Muscle of back (tissue), 3 donors: ENCODE measurements at regions not wholly inside any gene's neighbourhood (a gene's known extent, or its start where the extent isn't known, plus 50 kb on each side); places are given as distances from the start of the nearest gene placed in this dataset.

Experiments used
- DNase-seq, 3 donors: peaks; one replicate each; pipeline versions ENCODE4 v3.0.0 to v3.0.0-alpha.2; 2013

DNA sequence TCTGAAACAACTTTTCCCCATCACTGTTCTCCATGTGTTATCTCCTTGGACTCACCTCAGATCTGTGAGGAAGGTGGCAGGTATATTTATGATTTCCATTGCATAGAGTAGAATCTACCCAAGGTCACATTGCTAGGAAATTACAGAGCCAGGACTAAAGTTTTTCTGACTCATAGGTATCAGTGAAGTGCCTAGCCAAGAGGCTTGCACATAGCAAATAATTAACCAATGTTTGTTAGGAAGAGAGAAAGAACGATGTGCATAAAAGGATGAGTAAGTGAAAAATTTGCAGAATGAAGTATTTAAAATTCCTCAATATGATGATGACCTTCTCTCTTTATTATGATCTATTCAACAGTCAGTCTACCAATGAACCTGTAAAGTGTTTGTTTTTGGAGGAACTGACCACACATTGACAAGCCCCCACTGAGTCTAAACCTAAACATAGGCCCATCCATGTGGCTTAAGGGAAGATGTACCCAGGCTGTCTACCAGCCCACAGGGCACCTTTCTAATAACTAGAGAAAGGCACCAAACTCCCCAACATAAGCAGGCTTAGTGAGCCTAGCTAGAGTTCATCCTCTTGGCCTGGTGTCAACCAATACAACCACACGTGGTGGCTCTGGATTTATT, 252.9 kb upstream of the ZMIZ1 start:
- DNase-seq: no peak

DNA sequence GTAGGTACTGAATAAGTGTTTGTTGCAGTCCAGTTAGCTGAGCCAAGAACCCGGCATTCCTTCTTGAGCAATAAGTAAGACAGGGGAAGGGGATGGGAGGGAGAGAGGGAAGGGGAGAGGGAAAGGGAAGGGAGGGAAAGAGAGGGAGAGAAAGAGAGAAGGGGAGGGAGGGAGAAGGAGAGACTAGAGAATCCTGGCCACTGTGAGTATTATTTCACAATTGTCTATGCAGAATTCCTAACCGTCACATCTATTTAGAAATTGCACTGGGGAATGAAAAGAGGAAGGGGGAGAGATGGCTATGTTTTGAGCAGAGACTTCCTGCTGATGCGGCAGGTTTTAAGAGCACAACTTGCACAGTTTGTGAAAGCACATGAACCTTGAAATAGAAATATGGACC, 251.4 kb upstream of the ZMIZ1 start:
- peak in 2 of 3 donors; percentile 36 to 75 for DNase-seq

DNA sequence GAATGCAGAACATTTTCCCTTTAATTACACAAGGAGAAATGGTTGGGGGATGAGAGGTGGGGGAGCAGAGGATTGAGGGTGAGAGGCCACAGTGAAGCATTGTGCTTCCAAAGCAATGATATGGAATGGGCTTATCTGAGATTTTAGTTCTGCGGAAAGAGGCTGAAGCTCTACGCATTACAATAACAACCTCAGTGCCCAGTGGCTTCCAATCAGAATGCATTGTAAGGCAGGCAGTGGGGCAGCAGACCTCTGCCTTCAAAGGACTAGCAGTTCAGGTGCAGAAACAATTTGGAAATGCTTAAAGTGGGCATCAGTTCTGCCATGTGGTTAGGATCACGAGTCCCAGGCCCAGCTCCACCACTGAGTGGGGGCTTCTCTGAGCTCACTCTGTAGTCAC, 251.0 kb upstream of the ZMIZ1 start:
- no peak for DNase-seq

DNA sequence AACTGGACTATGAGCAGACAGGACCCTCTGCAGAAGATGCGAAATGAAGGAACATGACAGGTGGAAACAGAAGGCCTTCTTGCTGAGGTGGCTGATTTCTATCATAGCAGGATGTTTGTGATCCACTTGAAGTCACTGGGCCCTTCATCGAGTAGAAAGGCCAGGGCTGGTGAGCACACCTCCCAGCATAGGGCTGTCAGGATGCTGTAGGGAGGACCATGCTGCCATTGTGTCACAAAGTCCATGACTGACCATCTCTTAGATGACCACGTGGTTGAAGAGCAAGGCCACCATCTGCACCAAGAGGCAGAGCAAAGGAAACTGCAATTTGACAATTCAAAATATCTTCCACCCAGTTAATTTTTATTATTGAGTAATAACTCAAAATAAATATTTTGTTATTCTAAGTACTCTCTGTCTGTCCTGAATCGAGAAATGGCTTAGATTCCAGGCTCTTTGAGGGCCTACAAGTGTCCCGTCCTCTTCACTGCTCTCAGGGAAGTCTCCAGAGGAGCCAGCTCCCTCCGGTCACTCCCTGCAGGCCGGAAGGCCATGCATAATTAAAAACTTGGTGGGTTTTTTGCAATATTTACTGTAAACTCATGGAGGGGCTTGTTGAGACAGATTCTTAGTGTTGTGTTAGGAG, 249.3 kb upstream of the ZMIZ1 start:
- no peak for DNase-seq

DNA sequence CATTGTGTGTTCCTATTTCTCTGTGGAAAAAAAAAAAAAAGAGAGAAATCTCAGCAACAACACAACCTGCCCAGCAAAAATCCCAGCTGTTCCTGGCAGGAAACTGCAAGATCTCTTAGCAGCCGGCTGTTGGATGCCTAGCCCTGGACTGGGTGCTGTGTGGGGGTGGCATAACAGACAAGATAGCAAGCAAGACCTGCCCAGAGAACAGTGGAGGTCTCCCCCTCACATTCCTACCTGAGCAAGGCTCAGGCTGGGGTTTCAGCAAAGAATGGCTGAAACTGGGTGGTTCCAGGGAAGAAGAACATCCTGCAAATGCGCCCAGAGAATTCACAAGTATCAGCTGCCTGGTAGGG, 248.8 kb upstream of the ZMIZ1 start:
- DNase-seq: no peak

DNA sequence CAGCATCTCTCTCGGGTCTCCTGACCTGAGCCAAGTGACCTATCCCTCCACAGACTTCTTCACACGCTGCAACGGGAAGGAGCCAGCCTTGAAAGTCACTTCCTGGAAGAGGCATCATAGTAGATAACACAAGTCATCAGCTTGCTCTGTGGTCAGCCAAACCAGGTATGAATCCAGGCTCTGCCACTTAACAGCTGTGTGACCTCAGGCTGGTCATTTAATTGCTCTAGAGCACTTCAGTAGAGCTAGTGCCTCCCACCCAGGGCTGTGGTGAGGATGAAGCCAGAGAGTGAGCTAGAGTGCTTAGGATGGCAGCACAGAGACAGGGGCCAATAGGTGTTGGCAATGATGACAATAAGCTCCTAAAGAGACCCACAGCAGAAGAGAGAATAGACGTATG, 247.7 kb upstream of the ZMIZ1 start:
- DNase-seq: no peak

DNA sequence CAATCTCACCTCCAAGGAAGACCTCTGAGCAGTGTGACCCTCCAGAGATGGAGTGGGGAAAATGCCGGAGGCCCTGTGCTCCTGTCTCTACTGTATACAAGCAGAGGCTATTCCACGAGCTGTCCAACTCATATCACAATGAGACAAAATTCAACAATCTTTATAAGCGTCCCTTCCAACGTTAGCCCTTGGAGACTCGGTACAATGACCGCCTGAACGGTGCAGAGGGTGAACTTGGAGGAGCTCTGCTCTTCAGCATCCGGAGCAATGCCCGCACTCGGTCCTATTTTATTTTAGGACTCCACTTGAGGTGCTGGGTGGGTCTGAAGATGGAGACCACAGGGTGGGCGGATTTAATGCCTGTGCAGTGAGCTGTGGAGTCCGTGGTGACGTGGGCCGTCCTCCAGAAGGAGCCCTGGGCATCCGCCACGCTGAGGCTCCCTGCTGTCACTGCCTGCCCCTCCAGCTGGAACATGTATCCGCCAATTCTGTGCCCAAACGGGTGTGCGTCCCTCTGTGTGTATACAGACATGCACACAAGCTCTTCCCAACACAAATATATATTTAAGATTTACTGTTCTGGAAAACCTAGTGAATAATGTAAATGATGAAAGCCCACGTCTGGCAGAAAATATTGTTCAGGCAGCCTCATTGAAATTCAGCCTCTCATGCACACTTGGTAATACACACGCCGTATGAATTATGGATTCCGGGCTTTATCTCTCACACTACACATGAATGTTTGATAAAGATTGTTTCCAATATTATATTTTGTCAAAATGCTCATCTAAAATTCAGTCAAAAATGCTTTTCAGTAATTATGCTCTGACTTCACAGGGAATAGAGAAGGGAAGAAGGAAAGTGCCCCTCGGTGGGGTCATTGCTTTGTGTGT, 239.9 kb upstream of the ZMIZ1 start:
- DNase-seq: no peak

DNA sequence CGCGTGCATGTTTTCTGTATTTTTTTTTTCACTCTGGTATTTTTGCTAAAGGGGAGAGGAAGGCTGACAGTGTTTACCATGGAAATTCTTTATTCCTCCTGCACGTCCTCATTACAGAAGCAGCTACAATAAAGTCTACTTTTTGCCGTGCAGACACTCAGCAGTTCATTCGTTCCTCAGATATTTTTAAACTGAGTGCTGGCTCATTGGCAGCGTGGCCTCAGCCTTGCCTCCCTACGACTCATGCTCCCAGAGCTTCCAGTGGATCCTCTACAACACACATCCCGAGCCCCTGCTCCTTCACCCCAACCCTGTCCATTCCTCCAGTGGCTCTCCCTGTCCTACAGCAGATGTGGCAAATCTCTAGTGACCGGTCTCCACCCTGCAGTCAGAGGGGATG, 239.2 kb upstream of the ZMIZ1 start:
- DNase-seq: no peak

DNA sequence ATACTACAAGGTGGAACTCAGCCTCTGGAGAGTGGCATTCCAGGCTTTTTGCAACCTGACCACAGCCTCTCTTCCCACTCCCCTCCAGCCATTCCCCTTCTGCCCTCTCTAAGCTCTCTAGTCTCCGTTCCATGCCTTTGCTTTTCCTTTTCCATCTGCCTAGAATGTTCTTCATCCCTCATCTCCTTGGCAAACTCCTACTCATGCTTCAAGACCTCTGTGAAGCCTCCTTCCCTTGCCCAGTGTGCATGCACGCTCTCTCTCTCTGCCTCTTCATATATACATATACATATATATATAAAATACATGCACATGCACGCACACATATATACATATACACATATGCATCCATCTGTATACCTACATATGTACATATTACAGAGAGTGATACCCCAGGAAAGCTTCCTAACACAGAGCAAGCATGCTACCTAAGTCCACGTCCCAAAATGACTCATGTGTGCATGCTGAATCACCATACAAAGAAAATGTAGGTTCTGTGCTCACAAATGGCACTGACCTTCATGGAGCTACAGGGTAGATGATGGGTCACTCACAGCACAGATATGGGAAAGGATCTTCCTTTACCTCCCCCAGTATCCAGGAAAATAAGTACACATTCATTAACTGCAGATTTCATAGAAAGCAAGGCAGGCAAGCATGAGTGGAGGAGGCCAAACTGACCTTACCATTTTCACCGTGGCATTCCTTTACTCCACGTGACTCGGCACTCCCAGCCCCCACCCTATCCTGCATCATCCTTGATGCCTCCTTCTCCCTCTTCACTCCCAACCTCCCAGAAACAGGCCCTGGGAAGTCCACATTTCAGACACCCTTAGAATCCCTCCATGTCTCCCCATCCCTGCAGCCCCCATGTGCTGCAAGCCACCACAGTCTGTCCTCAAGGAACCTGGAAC, 238.4 kb upstream of the ZMIZ1 start:
- no peak for DNase-seq

DNA sequence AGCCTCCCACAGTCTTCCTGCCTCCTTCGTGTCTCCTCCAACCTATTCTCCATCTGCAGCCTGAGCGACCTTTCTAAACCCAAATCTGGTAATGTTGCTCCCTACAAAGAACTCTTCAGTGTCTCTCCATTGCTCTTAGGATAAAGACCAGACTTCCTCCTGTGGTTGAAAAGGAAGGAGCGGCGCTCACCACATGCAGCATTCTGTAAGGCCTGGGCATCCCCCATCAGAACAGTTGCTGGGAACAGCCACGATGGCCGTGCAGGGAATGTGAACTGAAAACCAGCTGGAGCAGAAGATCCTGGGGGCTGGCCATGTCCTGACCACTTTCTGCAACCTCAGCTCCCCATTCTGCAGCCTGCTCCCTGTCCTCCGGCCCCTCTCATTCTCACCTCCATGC, 237.8 kb upstream of the ZMIZ1 start:
- DNase-seq: no peak

DNA sequence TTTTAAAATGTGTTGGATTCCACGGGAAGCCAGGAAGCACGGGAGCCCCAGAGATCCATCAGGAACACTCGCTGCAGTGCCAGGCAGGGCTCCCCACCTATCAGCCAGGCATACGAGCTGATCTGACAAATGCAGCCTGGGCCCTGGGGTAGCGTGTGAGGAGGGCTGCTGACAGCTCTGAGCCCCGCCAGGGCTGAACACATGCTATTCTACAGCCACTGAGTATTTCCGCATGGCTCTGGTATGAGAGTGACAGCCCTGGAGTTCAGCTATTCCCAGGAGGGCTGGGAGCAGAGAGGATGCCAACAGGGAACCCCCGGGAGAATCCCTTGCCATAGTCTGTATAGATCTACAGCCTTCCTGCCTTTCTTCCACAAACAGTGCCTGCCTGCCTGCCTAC, 237.3 kb upstream of the ZMIZ1 start:
- no peak for DNase-seq

DNA sequence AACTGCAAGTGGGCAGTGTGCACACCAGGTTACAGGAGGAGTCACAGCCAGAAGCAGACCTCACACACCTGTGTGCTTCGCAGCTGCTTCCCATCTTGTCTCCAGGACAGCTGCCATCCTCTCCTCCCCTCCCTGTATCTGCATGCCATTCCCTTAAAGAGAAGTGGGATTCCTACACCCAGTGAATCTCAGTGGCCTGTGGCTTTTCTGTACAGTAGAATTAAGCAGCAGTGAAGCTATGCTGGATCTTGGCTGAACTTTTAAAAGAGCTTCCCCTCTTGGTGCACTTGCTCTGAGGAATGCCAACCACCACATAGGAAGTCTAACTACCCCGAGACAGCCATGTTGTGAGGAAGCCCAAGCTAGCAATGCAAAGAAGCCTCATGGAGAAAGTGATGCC, 236.5 kb upstream of the ZMIZ1 start:
- DNase-seq: no peak

DNA sequence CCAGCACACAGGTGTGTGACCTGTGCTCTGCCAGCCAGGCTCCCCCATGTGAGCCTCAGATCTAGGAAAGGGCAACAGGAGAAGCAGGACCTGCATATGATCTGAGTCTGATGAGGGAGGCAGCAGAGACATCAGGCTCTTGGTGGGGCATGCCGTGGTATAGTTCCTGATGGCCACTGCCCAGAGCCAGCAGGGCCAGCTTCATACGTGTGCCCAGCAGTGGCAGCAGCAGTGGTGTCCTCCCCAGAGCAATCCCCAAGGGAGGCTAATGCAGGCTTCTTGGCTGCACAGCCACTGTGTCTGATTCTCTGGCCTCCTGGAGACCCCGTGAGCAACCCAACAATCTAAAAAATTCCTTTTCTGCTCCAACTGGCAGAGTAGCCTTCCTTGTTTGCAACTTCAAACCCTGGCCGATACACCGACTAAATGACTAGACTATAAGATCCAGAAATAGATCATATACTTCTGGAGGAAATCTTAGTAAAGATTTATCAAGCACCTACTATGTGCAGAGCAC, 230.6 kb upstream of the ZMIZ1 start:
- peak in 1 of 3 donors; percentile 45 for DNase-seq

DNA sequence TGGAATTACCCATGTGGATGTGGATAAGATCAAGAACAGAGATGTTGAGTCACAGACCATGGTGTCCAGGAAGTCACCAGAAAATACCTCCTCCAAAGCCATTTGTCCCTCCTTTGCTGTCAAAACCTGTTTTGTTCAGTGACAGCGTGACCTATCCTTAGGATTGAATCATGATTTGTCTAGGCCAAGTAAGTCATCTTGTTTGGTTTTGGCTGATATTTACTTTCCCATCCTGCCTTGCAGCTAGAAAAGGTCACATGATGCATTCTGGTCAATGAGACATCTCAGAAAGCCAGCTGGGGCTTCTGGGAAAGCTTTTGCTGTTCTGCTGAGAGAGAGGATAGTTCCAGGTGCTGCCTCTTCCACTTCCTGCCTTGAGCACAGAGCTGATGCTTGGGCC, 225.3 kb upstream of the ZMIZ1 start:
- DNase-seq: no peak

DNA sequence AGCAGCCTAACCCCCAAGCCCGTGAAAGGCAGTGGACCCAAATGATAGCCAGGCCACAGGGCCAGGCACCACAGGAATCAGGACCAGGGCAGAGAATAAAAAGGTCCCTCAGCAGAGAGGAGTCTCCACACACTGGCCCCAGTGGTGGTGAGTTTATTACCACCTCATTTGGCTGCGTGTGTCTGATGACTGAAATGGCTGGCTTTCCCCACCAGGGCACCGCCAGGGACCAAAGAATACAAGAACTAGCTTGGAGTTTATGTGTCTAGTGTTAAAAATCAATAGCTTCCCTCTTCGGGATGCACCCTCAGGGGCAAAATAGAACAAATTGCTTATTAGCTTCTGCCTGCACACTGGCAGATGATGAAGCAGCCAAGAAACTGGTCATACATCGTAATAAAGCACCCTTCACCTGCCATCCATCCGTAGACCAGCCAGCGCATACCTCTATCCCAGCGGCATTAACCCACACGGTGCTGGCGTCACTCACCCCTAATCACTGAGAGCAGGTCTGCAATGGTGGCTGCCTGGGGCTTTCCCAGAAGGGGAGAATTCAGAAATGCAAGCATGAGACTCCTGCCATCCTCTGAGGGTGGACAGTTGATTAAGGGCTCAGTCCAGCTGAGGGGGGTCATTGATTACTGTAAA, 223.7 kb upstream of the ZMIZ1 start:
- DNase-seq: no peak

DNA sequence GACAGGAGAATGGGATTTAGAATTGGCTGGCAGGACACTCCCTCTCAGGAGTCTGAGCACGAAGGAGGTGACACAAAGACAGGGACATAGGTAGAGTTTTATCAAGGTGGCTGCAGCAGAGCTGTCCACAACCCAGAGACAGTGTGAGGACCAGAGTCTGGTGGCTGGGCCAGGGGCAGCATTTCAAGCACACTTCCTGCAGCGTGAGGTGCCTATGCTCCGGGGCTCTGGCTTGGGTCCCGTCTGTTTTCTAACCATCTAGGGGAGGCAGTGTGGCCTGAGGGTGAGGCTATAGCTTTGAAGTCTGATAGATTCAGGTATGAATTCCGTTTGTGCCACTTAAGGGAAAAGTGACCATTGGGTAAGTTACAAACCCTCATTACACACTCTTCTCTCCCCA, 222.7 kb upstream of the ZMIZ1 start:
- DNase-seq: no peak

DNA sequence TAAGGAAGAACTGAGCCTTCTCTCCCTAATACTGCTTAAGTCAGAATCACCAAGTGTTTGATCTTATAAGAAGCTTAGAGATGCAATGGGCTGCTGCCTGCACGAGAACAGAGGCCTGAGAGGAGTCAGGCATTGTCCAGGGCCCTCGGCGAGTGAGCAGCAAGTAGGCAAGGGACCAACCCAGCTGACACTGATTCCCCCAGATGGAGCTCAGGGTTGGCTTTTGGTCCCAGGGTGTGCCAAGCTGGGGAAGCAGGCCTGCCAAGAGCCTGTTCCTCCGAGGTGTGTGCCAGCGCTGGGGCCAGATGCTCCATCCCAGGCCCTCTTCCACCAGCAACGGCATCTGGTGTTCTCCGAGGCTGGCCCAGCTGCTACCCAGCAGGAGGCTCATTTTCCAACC, 222.0 kb upstream of the ZMIZ1 start:
- DNase-seq: peak; percentile 24 to 72 (median 34)

DNA sequence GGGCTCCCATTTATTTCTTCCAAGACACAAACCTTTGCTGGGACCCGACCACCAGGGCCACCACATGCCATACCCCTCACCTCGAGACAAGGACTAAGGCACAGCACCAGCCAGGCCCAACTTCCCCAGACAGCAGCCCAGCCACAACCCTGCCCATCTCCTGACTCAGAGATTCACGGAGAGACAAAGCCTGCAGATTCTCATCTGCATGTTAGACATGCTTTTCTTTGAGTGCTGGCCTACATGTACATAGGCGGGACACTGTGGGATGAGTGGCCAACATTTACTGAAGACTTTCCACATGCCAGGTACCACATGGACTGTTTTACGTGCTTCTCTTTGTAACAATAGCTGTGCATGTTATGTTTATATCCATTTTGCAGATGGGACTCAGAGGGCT, 221.3 kb upstream of the ZMIZ1 start:
- no peak for DNase-seq

DNA sequence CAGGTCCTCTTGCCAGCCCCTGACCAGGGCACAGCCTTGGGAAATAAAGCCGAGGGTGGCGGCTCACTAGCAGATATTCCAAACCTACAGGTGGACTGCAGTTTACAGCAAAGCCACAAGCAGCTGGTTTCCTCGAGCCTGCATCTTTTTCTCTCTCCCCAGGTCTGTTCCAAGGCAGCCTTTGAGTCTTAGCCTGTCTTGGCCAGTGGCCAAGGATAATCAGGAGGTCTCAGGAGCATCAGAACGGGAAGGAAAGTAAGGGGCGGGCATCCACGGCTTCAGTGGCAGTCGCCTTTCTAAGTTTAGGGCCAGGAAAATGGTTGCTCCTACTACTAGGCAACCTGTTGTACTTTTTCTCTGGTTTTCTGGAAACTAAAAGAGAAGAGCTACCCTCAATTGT, 219.7 kb upstream of the ZMIZ1 start:
- peak in 2 of 3 donors; percentile 27 to 56 for DNase-seq

DNA sequence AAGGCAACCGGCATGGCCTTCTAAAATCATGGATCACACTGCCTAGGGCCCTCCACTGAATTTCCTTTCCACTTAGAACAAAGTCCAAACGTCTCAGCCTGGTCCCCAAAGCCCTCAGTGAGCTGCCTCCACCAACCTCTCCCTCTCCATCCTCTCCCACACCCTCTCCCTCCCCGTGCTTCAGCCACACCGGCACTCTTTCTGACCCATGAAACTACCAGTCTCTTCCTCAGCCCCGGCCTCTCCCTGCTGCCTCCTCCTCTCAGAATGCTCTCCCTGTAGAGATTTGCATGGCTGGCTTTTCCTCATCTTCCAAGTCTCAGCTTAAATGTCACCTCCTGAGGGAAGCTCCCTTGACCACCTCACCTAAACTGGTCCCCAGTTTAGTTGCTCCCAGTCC, 219.0 kb upstream of the ZMIZ1 start:
- no peak for DNase-seq
